GM19397 (cell line): ENCODE measurements at regions not wholly inside any gene's neighbourhood (a gene's known extent, or its start where the extent isn't known, plus 50 kb on each side); places are given as distances from the start of the nearest gene placed in this dataset.

Experiments used
- ATAC-seq: cut with Tn5 transposase; IDR thresholded peaks from one replicate; pipeline ENCODE4 v1.9.1; 2021; ENCODE audit warnings: mild to moderate bottlenecking, moderate library complexity; ENCODE audit not compliant: unreplicated experiment

DNA sequence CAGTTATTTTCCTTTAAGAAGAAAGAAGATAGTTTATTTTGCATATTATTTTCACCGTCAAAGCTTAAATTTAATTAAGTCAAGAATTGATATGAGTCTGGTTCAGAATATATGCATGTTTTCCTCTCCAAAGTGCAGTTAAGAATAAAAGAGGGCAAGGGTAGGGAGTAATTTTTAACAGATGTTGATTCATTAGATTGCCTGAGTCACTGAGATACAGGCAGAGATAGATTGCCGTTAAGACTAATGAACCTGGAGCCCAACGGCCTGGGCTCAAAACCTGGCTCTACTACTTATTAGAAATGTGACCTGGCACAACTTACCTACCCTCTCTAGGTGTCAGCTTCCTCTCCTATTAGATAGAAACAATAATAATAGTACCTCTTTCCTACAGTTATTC is 1037.4 kb upstream of the PABPC4L start:
- no peak for ATAC-seq

DNA sequence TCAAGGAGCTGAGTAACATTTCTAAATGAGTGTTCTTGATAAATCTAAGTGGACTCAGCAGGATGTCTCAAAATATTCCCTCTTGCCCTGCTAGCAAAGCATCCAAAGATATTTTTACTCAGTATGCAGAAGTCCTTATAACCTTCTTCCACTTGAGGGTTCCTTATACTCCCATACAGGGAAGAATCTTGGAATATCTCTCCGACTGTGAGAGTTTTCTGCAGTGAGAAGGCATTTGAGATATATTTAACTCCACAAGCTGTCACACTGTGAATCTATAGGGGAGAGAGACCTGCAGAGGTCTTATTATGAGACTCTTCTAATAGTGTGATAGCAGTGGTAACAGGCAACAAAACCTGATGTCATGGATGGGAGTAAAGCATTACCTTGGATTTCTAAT is 1034.5 kb upstream of the PABPC4L start:
- ATAC-seq, result no peak

DNA sequence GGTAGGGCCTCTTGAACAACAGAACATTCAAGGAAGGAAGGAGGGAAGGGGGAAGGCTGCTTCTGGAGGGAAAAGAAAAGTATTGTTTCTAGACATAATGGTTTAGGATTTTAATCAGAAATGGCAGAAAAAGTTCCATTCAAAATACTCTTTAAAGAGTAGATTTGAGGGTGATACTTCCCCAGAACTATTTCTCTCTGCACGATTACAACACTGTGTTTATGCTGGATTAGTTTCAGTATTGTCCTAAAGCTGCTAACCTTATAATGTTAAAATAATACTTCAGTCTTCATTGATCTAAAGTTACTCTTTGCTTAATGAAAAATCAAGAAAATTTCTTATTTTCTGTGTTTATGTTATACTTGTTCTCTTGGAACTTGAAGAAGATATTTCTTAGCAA is 1026.3 kb upstream of the PABPC4L start:
- ATAC-seq, result no peak

DNA sequence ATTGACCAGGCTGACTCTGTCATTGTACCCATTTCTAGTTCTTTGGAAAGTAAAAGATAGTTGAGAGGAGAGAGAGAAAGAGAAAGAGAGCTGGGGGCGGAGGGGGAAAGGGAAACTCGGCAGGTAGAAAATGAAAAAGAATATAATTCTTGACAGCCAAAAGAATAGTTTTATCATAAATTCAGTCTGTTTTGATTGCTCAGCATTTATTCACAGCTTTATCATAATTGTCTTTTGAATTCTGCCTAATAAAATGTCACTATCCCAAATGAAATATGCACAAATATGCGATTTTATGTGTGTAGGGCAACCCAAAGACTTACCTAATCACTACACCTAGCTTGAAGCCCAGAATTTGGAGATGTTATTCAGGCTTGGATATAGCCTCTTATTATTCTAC is 1024.0 kb upstream of the PABPC4L start:
- no peak for ATAC-seq

DNA sequence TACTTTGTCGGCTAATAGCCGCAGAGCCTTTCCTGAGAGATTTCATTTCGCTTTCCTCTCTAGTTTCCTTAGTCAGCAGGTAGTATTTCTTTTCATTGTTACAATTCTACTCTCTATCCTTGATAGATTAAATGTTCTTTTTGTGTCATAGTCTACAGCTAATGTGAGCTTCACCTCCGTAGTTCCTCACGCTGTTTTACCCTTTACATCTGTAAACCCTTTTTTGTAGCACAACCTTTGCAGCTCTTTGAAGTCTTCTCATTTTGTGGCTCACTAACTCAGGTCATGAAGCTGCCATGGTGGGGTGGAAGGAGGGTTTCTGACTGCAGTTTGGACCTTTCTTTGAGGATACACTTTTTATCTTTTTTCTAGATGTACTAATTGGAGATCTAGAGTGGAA is 1008.8 kb upstream of the PABPC4L start:
- no peak for ATAC-seq

DNA sequence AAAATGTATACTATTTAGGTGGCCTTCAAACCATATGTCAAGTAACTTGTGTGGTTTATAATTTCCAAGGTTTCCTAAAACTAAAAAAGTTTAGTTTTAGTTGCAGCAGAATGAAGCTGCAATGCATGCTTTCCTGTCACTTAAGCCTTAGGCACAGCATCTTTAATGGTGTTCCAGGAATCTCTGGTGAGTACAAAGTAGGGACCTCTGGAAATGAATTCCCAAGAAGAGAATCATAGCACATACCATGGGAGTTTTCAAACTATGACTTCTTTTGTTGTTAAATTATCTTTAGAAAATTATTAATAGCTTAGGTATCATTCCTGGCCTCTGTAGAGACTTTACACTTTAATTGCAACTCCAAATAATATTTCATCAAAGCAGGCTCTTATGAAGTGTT is 1005.9 kb upstream of the PABPC4L start:
- ATAC-seq, result no peak

DNA sequence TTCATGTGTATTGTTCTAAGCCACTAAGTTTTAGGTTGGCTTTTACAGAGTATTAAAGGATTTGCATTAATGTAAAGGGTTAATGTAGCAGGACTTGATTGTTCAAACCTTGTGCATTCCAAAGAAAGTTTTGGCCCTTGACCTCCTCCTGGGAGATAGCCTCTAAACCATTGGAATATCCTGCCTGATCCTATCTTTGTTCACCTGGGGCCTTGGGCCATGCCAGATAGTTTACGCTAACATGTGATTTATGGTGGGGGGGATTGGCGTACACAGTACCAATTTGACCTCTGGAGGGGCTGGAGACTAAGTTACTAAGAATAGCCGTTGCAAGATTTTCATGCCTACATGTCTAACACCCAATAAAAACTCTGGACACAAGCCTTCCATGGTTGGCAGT is 1002.7 kb upstream of the PABPC4L start:
- no peak for ATAC-seq

DNA sequence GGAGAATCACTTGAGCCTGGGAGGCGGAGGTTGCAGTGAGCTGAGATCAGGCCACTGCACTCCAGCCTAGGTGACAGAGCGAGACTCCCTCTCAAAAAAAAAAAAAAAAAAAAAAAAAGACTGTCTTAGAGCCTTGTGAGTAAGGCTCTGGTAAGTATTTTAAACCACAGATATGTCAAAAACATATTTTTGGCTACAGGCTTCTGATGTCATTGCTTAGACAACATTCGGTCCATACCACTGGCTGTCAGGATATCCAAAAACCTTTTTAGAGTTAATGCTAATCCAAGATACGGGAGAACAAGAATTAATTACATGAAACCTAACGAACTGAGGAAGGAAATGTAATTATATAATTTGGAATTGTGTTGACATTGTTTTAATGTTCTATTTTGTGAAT is 999.5 kb upstream of the PABPC4L start:
- no peak for ATAC-seq

DNA sequence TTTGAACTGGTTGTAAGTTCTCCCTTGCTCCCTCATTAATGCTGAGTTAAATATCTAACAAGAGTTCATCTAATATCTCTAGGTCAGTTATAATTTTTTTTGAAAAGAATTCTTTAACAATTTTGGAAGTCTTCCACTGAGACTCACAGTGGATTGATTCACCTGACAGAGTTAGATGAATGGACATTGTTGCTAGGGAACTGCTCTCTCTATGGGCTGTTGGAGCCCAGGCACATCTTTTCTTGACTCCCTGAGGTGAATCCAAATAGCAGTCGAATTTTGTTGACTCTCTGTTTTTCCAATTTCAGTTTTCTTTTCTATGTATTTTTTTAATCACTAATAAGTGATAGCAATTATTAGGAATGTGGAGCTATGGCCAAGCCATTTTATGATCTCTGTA is 996.1 kb upstream of the PABPC4L start:
- no peak for ATAC-seq

DNA sequence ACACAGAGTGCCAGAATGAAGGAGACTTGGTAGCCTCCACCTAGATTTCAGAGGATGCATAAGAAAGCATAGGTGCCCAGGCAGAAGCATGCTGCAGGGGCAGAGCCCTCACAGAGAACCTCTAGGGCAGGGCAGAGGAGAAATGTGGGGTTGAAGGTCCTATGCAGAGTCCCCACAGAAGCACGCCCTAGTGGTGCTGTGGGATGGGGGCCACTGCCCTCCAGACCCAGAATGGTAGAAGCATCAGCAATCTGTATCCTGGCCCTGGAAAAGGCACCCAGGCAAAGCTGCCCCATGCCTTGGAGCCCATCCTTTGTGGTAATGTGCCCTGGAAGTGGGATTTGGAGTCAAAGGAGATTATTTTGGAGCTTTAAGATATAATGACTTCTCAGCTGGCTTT is 992.9 kb upstream of the PABPC4L start:
- ATAC-seq, result no peak

DNA sequence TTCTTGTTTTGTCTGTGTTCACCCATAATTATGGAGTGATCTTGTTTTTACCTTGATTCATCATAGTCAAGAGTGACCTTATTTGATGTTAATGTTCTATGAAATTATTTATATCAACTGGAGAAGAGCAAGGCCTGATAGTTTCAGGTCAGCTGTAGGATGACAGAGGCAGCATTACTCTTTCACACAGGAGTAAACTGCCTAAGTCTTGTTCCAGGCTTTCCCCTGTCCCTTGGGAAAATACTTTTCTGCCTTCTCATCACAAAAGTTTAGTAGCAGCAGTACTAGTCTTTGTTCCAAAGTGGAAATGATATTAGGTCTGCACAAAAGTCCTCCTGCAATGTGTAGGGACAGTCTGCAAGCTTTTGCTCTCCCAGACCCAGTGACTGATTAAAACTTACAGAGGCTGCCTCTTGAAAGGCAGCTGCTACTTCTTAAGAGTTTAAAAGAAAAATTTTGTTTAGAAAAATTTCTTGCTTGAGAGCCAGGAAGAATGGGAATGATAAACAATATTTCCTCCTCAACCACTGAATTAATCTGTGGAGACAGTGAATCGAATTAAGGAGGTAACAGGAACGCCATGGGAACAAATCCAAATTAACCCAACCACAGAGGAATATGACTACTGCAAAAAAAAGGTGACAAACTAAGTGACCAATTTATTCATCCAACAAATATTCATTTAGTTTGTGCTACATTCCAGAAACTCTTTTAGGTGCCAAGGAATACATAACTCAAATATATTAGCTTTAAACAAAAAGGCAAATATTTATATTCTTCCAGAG is 991.4 kb upstream of the PABPC4L start:
- ATAC-seq, result no peak

DNA sequence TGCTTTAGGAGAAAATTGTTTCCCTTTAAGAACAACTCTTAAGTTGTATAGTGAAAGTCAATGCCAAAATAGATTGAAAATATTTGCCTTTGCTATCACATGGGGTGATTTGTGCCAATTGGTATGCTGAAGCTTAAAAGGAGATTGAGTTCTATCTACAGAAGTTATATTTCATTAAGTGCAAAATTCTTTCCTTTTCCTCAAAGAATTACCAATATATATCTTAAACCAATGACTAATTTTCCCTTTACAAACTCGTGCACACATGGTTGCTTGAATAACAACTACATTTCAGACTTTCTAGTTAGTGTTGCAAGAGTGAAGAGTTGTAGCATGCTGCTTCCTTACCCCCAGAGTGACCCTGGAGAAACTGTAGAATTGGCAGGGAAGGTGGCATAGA is 990.0 kb upstream of the PABPC4L start:
- ATAC-seq, result no peak

DNA sequence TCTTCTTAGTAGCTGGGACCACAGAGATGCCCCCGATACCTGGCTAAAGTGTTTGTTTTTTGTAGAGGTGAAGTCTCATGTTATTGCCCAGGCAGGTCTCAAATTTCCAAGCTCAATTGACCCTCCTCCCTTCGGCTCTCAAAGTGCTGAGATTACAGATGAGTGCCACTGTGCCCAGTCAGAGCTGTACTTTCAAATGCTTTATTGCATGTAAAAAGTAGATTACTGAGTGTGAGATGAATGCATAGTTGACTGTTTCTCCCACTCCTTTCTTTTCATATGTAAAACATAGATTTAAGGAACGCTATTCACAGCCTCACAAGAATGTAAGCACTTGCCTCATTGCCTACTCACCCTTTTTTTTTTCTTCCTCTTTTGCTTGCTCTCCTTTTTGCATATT is 984.4 kb upstream of the PABPC4L start:
- ATAC-seq, result no peak

DNA sequence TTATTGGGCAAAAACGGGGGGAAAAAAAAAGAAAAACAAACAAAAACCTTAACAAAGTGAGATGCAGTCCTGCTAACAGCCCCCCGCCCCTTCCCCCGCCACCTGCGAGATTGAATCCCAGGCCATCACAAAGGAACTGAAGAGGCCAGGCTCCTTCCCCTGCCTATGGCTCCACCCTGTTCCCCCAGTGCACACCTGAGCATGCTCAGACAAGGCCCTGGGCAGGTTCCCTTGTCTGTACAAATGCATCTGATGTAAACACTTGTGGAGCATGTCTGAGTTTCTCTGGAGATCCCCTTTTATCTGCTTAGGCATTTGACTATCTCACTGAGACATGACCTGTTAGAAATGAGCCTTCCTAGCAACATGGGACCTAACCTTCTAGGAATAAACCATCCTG is 983.7 kb upstream of the PABPC4L start:
- ATAC-seq, result no peak

DNA sequence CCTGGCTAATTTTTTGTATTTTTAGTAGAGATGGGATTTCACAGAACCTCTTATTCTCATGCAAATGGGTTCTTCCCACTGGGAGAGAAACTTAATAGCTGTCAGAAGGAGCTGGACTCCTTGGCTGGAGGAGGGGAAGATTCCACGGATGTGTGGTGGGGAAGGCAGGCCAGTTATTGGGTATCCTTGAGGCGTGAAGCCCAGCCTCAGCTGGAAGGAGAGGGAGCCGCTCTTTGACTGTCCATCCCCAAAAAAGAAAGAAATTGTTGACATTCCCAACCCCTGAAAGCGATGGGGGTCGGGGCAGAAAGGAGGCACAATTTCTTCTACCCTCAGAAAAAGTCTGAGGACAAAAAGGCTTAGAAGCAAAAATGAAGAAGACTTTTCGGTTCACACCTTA is 983.1 kb upstream of the PABPC4L start:
- ATAC-seq, result no peak

DNA sequence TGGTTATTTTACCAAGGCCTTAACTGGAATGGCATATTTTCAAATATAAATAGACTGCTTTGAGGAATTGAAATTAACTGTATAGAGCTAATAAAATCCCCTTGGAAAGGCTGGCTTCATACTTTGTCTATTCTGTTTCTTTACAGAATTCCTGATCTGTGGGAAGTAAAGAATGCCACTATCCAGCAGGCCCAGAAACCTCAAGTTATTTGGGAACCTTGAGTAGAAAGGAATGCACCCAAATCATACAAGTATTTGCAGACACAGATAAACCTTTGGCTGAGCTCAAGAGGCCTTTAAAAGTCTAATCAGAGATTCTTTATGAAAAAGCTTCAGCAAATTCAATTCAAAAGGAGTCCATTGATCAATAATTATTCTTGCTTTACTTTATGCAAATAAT is 975.7 kb upstream of the PABPC4L start:
- ATAC-seq, result no peak

DNA sequence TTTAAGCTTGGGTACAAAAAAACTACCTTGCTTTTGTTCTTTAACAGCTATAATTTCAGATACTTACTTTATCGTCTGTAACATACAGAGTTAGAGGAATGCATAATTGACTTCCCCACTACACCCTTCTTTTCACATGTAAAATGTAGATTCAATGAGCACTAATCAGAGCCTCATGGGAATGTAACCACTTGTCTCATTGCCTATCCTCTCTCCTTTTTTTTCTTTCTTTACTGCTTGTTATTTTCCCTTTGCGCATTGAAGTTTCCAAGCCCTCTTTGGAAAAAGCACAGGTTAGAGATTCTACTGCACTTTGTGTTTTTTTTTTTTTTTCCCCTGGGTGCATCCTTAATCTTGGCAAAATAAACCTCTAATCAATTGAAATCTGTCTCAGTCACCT is 965.1 kb upstream of the PABPC4L start:
- no peak for ATAC-seq

DNA sequence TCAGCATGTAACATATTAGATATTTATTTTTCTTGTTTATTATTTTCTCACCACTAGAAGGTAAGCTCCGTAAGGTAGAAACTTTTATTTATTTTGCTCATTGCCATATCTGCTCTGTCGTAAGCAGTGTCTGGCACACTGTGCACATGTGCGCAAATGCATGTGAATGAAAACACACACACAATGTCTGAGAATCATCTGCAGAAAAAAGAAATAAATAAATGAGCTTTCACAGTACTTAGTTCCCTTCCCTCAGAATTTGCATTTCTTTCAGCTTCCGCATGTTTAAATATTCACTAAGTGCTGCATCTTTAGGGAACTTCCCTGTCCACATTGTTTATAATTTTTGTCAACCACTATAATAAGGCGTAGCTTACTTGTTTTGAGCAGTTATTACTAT is 963.0 kb upstream of the PABPC4L start:
- no peak for ATAC-seq

DNA sequence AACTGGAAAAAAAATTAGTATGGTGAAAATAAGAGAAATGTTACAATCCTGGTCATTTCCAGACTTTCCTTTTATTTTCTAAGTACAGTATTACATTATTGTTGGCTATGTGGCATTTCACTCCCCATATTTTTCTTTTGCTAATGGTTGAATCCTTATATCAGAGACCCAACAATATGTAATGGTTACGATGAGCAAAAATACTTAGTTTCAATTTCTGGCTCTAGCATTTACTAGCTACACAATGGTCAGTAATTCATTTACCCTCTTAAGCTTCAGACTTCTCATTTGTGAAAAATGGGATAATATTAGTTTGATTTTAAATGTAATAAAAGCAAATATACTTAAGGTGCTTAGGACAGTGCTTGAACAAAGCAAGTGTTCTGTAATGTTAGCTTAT is 942.9 kb upstream of the PABPC4L start:
- no peak for ATAC-seq

DNA sequence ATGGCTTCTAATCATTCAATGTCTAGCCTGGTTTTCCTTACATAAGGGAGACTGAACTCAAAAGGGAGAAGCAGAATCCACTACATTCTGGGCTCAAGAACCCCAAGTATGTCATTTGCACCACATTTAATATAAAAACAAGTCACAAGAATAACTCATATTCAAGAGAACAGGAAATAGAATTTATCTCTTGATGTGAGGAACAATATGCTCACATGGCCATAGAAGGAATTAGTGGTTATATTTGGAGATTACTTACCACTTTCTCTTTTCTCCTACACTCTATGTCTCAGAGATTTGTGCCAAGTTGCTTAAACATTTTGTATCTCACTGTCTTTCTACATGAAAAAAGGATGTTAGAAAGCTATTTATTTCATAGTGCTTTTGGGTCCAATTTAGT is 922.6 kb upstream of the PABPC4L start:
- no peak for ATAC-seq

DNA sequence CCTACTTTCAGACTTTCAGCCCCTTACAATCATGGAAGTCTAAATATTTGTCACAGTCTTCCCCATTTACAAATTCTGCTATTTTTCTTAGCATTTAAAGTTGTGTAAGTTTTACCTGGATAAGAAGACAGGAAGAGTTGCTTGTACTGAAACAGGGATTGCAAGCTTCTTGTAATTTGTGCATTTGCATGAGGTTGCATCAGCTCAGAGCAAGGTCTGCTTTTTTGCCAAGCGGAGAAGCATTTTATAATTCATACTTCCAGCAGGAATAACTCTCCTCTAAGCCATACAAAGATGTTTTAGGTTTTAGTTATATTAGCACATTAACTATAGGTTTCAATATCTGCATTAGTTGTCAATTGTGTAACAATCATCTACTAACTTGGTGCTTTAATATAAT is 922.0 kb upstream of the PABPC4L start:
- ATAC-seq, result no peak

DNA sequence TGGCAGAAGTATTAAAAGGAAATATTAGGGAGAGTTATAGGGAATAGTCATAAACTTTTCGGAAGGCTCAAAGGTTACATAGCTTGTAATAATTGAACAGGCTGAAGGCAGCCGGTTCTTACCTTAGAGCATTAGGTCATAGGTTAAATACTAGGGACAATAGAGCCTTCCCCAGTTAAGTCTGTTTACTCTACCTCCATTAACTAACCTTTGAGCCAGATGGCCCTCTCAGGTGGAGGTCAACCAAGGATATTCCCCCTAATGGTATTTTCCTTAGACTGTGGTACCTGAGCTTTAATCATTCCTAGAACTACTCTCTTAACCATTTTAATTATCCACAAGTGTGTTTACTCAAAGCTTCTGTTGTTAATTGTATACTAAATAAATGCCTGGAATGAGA is 920.9 kb upstream of the PABPC4L start:
- no peak for ATAC-seq

DNA sequence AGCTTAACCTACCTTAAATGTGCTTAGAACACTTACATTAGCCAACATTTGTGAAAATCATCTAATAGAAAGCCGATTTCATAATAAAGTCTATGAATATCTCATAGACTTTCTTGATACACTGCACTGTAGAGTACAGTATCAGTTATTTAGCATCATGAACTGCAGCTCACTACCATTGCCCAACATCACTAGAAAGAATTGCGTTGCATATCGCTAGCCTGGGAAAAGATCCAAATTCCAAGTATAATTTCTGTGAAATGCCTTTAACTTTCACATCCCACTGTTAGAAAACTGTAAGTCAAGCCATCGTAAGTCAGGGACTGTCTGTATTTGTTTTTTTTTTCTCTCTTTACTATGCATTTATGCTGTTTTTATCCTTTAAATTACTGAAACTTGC is 918.6 kb upstream of the PABPC4L start:
- no peak for ATAC-seq
